Muscle layer of colon (tissue), 2 donors: ENCODE measurements at regions not wholly inside any gene's neighbourhood (a gene's known extent, or its start where the extent isn't known, plus 50 kb on each side); places are given as distances from the start of the nearest gene placed in this dataset.
A peak's percentile ranks its signal among the peaks of the same experiment; 100 is the strongest.

ENCODE experiments used
- H3K27ac ChIP-seq: one replicate; pipeline ENCODE4 v1.7.0; 2013; ENCODE audit warnings: low read depth, mild to moderate bottlenecking, low read length, moderate library complexity
- H3K27me3 ChIP-seq, 2 donors: one replicate each; pipeline ENCODE4 v1.7.0; 2013; ENCODE audit warnings: low read length in 2 of 2, mild to moderate bottlenecking in 2 of 2; ENCODE audit not compliant: insufficient read depth in 2 of 2, control insufficient read depth in 1 of 2
- H3K36me3 ChIP-seq: one replicate; pipeline ENCODE4 v1.7.0; 2013; ENCODE audit warnings: mild to moderate bottlenecking, low read length; ENCODE audit not compliant: insufficient read depth
- H3K4me1 ChIP-seq: one replicate; pipeline ENCODE4 v1.7.0; 2013; ENCODE audit warnings: mild to moderate bottlenecking, low read length; ENCODE audit not compliant: insufficient read depth
- H3K4me3 ChIP-seq, 2 donors: one replicate each; pipeline ENCODE4 v1.7.0; 2013; ENCODE audit warnings: low read length in 2 of 2, low read depth in 1 of 2, mild to moderate bottlenecking in 1 of 2, moderate library complexity in 1 of 2
- H3K9ac ChIP-seq: one replicate; pipeline ENCODE4 v1.7.0; 2013; ENCODE audit warnings: low read length
- H3K9me3 ChIP-seq: one replicate; pipeline ENCODE4 v1.7.0; 2013; ENCODE audit warnings: mild to moderate bottlenecking, low read length
- donor health status: abdominal sarcoma.
- donor health status: Adenocarcinoma of cecum.

DNA sequence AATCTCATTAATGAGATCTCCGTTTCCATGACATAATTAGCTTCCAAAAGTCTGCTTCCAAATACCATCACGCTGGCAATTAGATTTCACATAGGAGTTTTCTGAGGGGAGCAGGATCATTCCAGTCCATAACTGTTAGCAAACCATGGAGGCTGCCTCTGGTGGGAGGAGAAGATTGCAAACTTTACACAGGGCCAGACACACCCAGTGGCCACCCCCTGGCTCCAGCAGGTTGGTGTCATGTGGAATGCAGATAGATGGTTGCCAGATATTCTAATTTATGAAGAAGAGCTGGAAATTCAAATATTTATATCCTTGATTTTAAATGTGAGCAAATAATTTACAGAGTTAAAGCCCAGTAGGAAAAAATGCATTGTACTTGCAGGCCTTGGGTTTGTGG lies 164.2 kb downstream of the ICE1 start:
- Histone ChIP-seq H3K27me3 (no peaks in the 10 kb centered on the region), H3K27ac (no peak overlapping the region), H3K9ac (no peak overlapping the region)

GRCh38 chr5:5585751-5586341 lies 163.4 kb downstream of the ICE1 start:
- no peaks in the 10 kb centered on the region for H3K27me3 ChIP-seq
- H3K36me3 ChIP-seq, result no peaks in the 10 kb centered on the region
- H3K27ac ChIP-seq, result no peak overlapping the region
- H3K9me3 ChIP-seq, result no peaks in the 10 kb centered on the region
- no peak overlapping the region for H3K9ac ChIP-seq
- peaks cover 20% of the 10 kb centered on the region for H3K4me1 ChIP-seq
- H3K4me3 ChIP-seq, result no peak overlapping the region

More for the DNA sequence above, 164.2 kb downstream of the ICE1 start:
- H3K36me3 ChIP-seq, result no peaks in the 10 kb centered on the region
- no peaks in the 10 kb centered on the region for H3K9me3 ChIP-seq
- no peak overlapping the region for H3K4me3 ChIP-seq
- peaks cover 20% of the 10 kb centered on the region for H3K4me1 ChIP-seq

GRCh38 chr5:5584751-5585150 lies 162.3 kb downstream of the ICE1 start:
- no peak overlapping the region for H3K9ac ChIP-seq
- H3K36me3 ChIP-seq, result no peaks in the 10 kb centered on the region
- H3K9me3 ChIP-seq, result no peaks in the 10 kb centered on the region
- peaks cover 26% of the 10 kb centered on the region for H3K4me1 ChIP-seq
- no peak overlapping the region for H3K4me3 ChIP-seq
- H3K27ac ChIP-seq, result no peak overlapping the region
- H3K27me3 ChIP-seq, result no peaks in the 10 kb centered on the region

GRCh38 chr5:5584236-5584745 lies 161.8 kb downstream of the ICE1 start:
- Histone ChIP-seq H3K4me3 (no peak overlapping the region), H3K27ac (no peak overlapping the region), H3K9me3 (no peaks in the 10 kb centered on the region)

DNA sequence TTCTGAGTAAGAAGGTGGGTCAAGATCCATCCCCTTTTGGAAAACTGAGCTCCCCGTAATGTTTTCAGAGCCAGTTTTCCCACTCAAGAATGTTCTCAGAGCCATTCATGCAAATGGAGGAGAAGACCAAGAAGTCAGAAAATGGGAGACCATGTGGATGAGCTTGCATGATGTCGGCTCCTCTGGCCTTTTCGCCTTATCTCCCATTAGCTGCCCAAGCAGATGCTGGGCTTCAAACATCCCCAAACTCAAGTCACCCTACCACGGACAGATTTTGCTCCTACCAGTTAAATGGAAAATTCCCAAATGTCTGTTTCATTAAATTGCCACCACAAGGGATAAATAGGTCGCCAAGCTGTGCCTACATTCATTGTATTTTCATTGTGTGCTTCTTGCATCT lies 161.4 kb downstream of the ICE1 start:
- Histone ChIP-seq H3K4me1 (peaks cover 31% of the 10 kb centered on the region), H3K27ac (no peak overlapping the region), H3K9me3 (no peaks in the 10 kb centered on the region), H3K36me3 (no peaks in the 10 kb centered on the region), H3K4me3 (no peak overlapping the region), H3K9ac (no peak overlapping the region), H3K27me3 (no peaks in the 10 kb centered on the region)

More at GRCh38 chr5:5584236-5584745, 161.8 kb downstream of the ICE1 start:
- H3K9ac ChIP-seq, result no peak overlapping the region
- H3K36me3 ChIP-seq, result no peaks in the 10 kb centered on the region
- H3K27me3 ChIP-seq, result no peaks in the 10 kb centered on the region
- peaks cover 30% of the 10 kb centered on the region for H3K4me1 ChIP-seq

- no peak overlapping the region for H3K27ac ChIP-seq
- H3K9me3 ChIP-seq, result no peaks in the 10 kb centered on the region
- no peaks in the 10 kb centered on the region for H3K36me3 ChIP-seq
- peaks cover 31% of the 10 kb centered on the region for H3K4me1 ChIP-seq
- no peak overlapping the region for H3K4me3 ChIP-seq
- H3K27me3 ChIP-seq, result no peaks in the 10 kb centered on the region
- H3K9ac ChIP-seq, result no peak overlapping the region
These were observed 160.7 kb downstream of the ICE1 start for GRCh38 chr5:5583023-5583765.

GRCh38 chr5:5581080-5581479 lies 158.6 kb downstream of the ICE1 start:
- H3K4me3 ChIP-seq, result no peak overlapping the region
- no peaks in the 10 kb centered on the region for H3K36me3 ChIP-seq
- no peak overlapping the region for H3K9ac ChIP-seq
- no peak overlapping the region for H3K27ac ChIP-seq
- no peaks in the 10 kb centered on the region for H3K27me3 ChIP-seq
- H3K4me1 ChIP-seq, result peaks cover 25% of the 10 kb centered on the region
- no peaks in the 10 kb centered on the region for H3K9me3 ChIP-seq

DNA sequence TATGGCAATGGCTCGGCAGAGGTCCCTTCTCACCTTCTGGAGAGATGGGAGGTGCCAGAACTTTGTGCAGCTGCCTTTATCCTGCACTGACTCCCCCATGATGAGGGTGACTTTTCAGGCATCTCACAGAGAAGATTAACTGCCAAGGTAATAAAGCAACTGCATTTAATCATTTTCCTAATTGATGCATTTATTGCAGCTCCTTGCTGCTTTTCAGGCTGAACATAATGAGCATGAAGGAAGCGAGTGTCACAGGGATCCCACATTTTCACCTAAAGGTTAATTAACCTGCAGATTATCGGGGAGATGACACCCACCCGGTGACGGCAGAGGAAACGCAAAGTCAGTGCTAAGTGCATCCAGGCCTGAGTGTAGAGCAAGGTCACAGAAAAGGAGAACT lies 154.3 kb downstream of the ICE1 start:
- Histone ChIP-seq H3K27me3 (no peaks in the 10 kb centered on the region), H3K9me3 (no peaks in the 10 kb centered on the region), H3K4me3 (no peak overlapping the region), H3K36me3 (no peaks in the 10 kb centered on the region), H3K9ac (no peak overlapping the region), H3K27ac (no peak overlapping the region), H3K4me1 (peaks cover 28% of the 10 kb centered on the region)

DNA sequence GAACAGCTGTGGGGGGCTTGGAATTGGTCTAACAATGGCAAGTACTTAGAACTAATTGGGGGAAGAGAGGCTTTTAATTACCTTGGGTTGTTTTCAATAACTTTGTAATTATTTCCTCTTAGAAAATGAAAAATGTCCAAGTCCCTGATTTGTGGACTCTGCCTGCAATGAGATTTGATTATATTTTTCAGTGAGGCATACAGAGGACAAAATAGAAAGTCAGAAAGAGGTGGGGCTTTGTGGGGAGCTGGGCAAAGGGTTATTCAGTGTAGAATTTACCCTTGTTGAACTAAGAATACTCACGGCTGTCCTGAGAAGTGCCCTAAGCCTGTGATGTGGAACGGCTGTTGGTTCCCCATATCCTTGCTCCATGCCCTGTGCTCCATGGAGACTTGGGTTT lies 153.0 kb downstream of the ICE1 start:
- Histone ChIP-seq H3K9ac (no peak overlapping the region), H3K36me3 (no peaks in the 10 kb centered on the region), H3K4me1 (peaks cover 27% of the 10 kb centered on the region), H3K9me3 (no peaks in the 10 kb centered on the region), H3K4me3 (no peak overlapping the region), H3K27me3 (no peaks in the 10 kb centered on the region), H3K27ac (no peak overlapping the region)

DNA sequence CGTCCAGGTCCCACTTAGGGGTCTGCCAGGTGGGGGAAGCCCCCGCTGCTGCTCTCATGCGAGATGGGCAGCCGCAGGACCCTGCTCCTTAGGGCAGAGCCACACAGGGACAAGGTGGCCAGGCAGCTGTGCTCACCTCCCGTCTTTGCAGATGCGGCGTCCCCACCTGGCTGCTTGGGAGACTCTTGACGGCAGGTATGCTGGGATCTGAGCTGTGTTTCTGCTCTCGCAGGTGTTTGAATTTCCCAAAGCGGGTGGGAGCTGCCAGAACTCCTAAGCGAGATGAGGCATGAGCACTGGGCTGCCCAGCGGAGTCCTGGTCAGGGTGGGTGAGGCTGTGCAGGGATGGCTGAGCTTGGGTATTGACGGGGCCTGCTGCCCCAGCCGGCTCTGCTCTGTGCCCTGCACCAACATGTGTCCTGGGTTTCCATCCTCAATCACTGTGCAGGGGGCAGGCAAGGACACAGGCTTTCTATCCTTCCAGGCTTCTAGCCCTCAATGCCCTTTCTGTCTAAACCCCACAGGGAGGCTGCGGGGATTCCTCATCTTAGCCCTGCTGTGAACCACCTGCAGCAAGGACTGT lies 151.4 kb downstream of the ICE1 start:
- Histone ChIP-seq H3K9ac (no peak overlapping the region), H3K4me3 (no peak overlapping the region), H3K27ac (peak overlapping the region; percentile 52), H3K4me1 (peaks cover 16% of the 10 kb centered on the region), H3K27me3 (no peaks in the 10 kb centered on the region), H3K9me3 (no peaks in the 10 kb centered on the region), H3K36me3 (no peaks in the 10 kb centered on the region)

DNA sequence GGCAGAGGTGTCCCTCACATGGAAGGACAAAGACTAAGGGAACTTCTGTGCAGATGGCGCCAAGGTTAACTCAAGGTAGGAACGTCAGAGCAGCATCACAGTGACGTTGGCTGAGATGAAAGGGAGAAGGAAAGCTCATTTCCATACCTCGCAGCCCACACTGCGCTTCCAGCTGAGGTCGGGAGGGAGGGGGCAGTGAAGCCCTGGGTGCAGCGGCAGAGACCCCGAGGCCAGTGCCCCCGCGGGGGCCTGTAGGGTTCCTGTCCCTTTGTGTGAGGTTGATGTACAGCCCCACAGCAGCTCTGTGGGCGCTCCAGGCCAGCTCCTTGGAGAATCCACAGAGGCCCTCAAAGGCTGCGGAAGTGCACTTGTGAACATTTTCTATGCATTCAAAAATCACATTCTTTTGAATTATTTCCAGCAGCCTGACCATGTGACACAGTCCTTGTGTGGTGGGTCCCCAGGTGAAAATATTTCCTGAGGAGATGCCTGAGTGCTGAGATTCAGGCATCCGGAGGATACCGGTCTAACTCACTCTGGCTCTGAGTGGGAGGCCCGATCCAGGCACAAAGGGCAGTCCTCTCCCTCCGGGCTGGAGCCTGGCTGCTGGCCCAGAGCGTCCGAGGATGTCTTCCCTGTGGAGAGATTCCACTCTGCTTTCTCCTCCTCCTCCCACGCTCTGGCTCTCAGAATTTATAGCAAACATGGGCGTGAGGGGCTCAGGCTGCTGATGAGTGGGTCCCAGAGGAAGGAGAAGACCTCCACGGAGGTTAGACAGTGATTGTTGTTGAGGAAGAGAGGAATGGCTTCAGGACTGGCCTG lies 150.7 kb downstream of the ICE1 start:
- Histone ChIP-seq H3K9ac (no peak overlapping the region), H3K9me3 (no peaks in the 10 kb centered on the region), H3K4me3 (no peak overlapping the region), H3K36me3 (no peaks in the 10 kb centered on the region), H3K4me1 (peaks cover 16% of the 10 kb centered on the region), H3K27ac (peak overlapping the region; percentile 52), H3K27me3 (no peaks in the 10 kb centered on the region)
